Stimulated activated CD8-positive, alpha-beta memory T cell treated with anti-CD3 and anti-CD28 coated beads, Interleukin-7, amount 100 ng/mL, for 48 hours (primary cell): ENCODE measurements at regions not wholly inside any gene's neighbourhood (a gene's known extent, or its start where the extent isn't known, plus 50 kb on each side); places are given as distances from the start of the nearest gene placed in this dataset.
"Not testable (repeated sequence)": the region's sequence is repeated elsewhere in the genome, so short reads cannot be mapped to it uniquely, and the experiment has no call there.

ENCODE experiments used
- DNase-seq, 2 donors: peaks; one replicate each; pipeline ENCODE4 v3.0.0-alpha.2; 2020; ENCODE audit warnings: low read depth in 1 of 2; ENCODE audit errors: extremely low read depth in 1 of 2

DNA sequence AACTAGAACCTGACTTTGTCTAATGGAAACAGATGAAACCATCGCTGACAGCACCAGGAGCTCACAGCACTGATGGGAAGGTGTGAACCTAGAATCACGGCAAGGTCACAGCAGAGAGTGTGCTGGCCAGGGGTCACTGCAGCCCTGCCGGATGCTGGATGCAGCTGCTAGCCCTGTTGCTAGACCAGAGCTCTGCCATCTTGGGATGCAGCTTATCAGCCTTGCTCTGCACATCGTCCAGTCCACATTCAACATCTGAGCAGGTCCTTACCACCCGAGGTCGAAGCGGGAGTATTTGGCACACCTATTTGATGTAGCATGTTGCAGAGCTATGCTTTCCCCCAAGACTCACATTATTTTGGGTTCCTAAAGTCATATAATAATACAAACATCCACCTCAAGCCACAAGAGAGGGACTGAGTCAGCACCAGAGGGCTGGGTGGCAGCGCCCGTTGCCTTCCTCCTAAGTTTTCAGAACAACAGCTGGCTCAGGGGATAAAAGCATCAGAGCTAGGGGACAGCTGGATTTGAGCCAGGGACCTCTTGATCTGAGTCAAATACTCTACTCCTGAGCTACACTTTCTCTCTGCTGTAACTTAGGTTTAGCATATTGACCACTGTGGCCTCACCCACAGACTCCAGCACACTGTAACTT is 135.3 kb downstream of the ZNF467 start:
- no peak for DNase-seq

DNA sequence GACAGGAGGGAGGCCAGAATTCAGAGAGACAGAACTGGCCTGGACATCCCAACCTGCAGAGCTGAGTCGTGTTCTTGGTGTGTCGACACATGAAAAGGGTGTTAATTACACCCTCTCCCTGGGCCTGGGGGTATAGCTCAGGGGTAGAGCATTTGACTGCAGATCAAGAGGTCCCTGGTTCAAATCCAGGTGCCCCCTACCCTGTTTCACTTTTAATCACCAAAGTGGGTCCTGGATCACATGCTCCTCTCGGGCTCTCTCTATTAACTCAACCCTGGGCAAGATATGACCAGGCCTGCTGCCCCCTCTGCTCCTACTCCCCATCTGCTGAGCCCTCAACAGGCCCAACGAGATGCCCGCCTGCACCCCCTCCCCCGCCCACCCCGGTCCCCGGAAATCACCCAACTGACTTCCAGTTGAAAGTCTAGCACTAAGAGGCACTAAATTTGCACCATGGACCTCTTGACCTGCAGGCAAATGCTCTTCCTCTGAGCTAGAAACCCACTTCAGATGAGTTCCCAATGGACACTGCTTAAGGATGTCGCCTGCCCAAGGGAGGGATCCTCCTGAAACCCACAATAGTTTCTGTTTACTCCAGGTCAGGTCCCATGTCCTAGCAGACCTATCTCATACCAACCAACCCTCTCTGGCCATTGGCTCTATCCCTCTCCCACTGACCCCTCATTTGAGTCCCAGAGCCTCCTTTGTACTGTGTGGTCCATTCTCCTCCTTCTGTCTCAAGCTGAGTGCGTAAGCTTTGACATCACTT is 137.6 kb downstream of the ZNF467 start:
- DNase-seq: no peak

DNA sequence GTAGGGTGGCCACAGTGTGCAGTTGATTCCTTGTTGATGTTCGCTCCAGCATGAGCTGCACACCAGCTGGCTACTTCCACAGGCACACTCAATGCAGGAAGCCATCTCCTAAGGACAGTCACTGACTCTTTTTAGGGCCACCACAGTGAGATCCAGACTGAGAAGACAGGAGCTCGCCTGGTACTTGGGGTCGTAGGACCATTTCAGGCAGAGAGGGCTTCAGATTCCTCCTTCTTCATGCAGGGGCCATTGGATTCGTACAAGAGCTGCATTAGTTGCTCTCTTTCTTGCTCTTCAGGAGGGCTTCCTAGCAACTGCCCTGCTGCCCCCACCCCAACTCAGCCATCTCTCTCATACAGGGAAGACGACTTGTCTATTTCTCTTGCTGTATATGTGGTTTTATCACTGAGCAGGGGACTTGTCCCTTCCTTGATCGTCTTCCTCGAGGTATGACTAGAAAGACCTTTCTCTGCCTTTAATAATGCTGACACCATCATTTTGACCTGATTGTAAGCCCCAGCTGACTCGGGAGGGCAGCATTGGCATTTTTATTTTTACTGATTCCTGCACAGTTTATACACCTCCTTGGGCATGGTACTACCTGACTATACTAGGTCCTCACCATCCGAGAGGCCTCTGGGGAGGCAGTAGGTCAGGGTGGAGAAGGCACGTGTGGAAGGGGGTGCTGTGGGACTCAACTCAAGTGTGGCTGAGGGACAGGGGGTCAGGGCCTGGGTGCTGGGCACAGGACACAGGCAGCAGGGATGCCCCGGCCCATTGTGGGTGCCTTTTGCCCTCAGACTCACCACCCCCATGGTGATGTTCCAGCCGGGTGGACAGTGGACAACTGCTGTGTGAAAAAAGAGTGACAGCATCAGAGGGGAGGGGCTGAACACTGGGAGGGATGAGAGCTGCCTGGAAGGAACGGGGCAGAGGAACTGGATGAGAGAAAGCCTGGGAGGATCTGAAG is 136.7 kb upstream of the ZNF746 start:
- DNase-seq: no peak

DNA sequence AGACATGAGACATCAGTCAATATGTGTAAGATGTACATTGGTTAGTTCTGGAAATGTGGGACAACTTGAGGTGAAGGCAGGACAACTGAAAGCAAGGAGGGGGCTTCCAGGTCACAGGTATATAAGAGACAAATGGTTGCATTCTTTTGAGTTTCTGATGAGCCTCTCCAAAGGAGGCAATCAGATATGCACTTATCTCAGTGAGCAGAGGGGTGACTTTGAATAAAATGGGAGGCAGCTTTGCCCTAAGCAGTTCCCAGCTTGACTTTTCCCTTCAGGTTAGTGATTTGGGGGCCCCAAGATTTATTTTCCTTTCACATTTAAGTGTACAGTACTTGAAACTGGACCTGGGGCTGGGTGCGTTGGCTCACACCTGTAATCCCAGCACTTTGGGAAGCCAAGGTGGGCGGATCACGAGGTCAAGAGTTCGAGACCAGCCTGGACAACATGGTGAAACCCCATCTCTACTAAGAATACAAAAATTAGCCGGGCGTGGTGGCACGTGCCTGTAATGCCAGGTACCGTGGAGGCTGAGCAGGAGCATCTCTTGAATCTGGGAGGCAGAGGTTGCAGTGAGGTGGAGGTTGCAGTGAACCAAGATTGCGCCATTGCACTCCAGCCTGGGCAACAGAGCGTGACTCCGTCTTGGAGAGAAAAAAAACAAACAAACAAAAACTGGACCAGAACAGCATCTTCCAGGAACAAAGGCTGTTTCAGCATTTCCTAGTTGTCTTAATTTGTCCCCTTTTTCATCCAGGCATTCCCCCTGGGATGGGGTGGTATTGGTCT is 130.9 kb upstream of the ZNF746 start:
- DNase-seq: not testable (repeated sequence)

DNA sequence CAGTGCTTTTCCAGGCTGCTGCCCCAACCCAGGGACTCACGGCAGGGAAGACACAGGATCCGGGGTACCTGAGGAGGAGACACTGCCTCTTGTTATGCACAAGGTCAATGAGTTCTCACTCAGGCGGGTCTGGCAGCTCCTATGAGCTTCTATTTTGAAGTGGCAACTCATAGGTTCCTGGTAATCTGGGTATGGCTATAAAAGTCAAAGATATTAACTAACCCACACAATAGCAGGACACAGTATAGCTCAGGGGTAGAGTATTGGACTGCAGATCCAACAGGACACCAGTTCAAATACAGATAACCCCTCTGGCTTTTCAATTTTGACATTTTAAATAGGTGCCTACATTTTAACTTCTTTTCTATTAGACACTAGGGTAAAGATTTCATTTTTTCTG is 130.3 kb upstream of the ZNF746 start:
- no peak for DNase-seq

DNA sequence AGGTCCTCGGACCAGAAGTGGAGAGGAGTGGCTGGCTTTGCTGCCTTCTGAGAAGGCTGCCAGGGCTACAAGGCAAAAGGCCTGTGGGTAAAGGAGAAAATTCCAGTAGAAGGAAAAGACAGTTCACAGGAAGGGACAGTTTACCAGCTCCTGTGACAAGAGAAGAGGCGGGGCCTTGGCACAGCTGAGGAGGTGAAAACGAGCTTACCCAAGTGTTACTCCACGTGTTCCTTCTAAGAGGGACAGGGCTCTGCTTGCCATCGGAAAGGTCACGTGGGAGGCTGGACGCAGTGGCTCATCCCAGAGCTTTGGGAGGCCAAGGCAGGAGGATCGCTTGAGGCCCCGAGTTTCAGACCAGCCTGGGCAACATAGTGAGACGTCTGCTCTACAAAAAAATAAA is 129.4 kb upstream of the ZNF746 start:
- no peak for DNase-seq

DNA sequence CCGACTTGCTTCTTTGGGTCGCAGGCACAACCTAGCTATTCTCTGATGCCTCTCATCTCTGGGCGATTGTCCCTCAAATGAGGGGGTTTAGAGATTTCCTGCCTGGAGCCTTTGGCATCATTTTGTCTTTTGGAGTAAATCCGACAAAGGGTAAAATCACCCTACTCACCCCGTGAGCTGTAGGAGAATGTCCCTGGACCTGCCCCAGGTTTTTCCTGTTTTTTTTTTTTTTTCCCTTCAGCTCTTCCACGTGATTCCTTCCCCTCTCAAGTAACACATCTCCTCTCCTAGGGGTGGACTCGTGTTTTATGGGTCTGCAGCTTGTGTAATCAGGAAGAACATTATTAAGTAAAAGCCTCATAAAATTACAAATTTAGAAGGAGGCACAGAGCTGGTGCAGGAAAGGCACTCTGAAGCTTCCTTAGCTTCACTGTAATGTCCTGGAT is 128.4 kb upstream of the ZNF746 start:
- no peak for DNase-seq

DNA sequence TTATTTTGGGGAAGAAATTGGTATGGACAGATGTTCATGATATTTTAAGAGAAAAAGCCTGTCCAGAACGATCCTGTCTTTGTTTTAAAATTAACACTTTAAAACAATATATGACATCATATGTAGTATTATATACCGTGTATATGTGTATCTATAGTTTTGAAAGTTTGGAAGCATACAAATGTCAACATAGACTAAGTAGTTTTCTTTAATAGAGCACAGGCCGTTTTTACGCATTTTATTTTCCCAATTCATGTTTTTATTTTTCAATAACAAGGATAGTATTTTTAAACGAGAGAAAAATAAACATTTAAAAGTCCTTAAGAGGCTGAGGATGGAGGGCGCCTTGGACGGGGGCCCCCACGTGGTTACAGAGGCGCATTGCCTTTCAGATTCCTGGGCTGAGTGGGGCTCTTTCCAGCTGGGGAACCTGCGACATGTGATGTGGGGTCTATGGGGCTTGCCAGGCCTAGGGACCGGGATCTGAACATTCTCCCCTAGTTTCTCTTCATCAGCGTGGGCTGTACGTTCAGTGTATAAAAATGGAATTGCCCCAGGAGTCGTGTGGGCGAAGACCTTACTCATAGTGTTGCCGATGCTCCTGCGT is 127.8 kb upstream of the ZNF746 start:
- DNase-seq: peak in 1 of 2 donors; percentile 44

DNA sequence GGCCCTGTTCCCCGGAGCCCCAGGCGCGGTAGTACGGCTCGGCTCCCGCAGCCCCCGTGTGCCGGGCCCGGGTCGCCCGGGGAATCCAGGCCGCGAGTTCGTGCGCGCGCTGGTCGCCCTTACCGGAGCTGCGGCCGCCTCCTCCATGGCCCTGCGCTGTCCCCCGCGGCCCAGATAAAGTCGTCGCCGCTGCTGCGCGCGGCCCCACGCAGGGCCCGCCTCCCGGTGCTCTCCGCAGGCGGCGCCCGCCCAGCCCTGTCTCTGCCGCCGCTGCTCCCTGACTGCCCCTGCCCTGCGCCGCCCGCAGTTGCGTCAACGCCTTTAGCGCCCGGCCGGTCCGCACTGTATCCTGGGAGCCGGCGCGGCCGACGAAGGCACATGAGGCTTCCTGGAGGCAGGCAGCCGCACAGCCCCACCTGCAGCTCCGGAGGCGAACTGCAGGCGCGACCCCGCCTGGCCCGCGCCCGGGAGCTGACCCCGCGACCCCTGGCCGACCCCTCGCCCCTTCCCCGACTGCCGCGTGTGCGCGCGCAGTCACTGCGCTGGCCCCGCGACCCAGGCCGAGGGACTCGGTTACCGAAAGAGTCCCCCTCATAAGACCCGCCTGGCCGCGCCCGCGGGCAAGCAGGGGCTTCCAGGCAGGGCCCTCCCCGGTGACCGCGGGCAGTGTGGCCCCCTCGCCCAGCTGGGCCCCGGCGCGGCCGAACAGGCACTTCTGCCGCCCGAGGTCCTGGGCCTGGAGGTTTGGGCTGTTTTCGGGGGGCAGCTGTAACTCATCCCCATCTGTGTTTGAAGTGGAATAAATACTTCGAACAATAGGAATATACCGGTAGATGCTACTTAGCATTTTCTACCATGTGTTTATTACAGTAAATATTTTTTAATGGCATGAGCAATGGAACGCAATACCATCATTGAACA is 127.1 kb upstream of the ZNF746 start:
- DNase-seq: peak; percentile 88 to 89

DNA sequence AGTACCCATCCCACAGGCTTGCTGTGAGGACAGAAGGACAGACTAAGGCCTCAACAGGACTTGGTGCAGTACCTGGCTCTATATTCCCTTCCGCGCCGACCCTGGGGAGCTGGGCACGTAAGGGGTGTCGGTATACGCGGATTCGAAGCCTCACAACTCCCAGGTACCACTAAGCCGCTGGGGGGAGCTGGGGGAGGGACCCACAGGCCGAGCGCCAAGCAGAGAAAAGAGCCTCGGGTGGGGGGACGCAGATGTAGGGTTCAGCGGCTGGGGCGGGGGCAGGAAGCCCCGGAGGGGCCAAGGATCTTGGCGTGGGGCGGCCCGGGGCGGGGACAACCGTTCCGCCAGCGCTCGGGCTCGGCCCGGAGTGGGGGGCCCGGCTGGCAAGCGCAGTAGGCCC is 126.4 kb upstream of the ZNF746 start:
- DNase-seq: no peak

DNA sequence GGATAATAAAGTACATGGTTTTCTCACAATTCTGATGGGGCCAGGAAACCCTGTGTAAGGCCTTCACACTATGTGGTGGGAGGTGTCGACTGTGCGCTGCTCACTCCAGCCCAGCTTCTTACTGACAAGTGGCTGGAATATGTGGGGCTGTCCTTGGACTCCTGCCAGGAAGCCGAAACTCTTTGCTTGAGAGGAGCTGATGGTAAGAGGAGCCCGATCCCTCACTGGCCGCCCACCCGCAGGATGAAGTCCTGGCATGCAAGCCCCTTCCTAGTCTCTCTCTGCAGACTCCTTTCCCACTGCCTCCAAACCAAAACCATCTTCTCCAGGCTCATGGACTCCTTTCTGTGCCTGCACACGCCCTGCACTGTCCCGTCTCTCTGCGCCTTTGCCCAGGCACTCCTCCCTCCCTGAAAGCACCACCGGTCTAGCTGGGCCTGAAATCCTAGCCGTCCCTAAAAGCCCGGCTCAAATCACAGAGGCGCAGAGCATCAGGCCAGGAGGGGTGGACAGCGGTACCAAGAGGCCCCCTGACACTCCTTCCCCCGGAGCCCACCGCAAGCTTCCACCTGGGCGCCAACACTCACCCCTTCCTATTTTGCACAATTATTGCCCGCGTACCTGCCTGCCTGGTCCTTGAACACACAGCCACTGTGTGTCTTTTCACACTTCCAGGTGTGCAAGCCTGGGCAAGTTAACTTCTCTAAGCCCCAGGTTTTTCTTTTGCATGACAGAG is 125.8 kb upstream of the ZNF746 start:
- not testable (repeated sequence) for DNase-seq

DNA sequence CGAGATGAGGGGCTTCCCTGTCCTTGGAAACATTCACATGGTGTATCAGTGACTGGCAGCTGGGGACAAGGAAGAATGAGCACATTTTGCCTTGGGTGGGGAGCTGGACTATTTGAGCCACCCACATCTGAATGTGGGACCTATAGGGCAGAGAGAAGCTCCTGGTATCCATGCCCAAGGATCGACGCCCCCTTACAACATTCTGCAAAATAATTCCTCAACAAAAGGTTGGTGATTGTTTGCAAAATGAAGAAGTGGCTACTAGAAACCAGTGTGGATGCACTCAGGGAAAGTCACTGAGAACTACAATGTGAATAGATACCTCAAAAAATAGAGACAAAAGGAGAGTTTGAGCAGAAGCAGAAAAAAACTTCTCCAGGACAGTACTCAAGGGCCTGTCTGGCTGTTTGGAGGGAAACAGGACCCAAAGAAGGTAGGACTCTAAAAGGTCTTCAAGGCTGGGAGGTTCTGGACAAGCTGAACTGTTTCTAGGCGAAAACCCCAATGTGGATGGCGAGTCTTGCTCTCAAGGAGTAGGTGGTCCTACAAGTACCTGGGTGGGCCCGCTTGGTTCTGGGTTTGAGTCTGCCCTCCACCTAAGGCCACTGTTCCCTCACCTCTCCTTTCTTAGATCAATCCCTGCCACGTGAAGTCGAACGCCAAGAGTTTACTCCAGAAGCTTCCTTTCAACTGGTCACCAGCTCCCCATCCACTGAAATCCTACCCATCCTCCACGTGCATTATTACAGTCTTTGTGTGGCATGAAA is 125.0 kb upstream of the ZNF746 start:
- DNase-seq: no peak

DNA sequence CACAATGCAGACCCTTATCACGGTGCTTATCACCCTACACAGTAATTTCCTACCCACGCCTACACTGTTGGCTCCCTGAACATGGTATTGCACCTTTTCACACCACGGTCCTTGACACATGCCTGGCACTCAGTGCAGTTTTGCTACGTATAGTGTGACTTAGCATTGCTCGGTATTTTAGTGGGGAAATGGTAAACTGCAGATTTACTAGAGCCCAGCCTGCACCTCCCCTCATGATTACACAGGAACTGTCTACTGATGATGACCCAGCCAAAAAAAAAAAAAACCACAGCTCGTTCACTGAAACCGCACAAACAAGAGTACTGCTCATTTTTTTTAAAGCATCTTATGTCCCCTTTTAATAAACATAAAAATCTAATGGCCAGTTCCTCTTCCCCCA is 124.2 kb upstream of the ZNF746 start:
- DNase-seq: peak in 1 of 2 donors; percentile 62

DNA sequence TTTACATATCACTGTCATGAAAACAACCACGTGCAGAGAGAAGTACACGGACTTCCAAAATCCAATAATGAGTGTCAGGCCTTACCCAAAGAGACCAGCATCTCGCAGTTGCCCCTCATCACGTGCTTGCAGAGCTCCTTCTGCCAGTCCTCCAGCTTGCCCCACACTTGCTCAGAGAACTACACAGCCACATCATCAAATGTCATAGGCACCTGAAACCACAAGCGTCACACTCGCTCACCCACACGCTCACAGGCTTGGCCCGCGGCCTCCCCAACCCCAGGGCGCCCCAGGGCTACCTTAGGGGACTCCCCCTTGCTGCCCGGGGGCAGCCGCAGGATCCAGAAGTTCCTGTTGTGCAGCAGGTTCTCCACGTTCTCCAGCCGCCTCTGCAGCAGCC is 123.4 kb upstream of the ZNF746 start:
- DNase-seq: peak; percentile 69 to 82

DNA sequence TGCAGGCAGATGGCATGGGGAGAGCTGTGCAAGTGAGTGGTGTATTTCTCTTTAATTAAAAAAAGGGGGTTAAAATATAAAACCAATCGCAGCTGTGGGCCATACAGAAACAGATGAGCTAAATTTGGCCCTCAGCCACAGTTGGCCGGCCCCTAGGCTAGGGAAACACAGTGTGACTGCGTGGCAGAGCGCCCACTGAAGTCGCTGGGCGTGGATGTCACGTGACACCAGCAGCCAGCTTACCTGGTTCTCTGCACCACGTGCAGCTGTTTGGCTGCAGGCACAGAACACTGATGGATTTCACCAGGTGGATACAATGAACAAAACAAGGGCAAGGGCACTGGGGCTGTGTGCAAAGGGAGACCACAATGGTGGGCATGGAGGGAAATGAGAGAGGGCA is 119.3 kb upstream of the ZNF746 start:
- DNase-seq: no peak

DNA sequence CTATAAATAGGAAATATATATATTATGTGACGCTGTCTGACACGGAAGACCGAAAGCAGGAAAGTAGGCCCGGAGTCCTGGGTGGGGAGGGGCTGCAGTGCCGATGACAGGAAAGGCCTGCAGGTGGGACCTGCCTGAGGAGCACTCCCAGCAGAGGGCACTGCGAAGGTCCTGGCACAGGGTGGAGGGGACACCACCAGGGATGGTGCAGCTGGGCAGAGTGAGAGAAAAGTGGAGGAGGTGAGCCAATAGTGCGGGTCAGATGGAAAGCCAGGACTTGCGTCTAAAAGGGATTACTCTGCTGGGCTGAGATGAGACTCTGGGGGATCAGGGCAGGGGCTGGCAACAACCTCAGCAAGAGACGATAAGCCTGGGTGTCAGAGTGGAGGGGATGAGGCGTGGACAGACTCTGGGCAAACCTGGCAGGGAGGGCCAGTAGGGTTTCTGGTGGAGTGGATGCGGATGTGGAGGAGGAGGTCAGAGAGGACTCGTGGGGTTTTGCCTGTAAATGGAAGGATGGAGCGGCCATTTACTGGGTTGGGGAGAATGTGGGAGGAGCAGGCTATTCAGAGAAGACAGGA is 118.2 kb upstream of the ZNF746 start:
- DNase-seq: no peak

DNA sequence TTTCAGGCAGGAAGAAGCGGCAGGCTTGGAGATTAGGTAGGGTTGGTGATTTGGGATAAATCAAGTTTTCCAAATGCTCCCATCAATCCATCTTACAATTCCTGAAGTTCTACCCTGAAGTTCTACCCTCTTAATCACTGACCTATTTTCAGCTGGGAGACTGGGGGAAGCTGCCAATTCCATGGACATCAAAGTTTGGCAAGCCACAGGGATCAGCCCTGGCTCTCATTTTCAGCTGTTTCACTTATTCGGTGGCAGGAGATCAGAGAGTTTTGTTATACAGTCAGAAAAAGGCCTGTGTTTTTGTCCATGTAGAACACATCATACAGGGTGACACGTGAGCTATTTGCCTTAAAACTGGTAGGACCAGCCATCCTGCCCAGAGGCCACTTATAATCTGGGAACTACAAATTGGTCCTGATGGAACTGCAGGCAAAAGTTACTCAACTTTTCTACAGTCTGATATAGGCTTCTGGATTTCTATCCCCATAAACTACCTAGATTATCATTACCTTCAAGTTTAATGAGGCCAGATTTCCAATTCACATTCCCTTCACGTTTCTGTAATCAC is 112.9 kb upstream of the ZNF746 start:
- DNase-seq: no peak
